IPS-18c (cell line): ENCODE measurements at regions not wholly inside any gene's neighbourhood (a gene's known extent, or its start where the extent isn't known, plus 50 kb on each side); places are given as distances from the start of the nearest gene placed in this dataset.

Experiments
- H3K4me3 ChIP-seq: 2 replicates; pipeline ENCODE4 v1.7.0; 2013; ENCODE audit warnings: low read depth, mild to moderate bottlenecking, low read length, moderate library complexity; ENCODE audit not compliant: insufficient read depth
- H3K9me3 ChIP-seq: one replicate; pipeline ENCODE4 v1.6.1; 2013; ENCODE audit warnings: mild to moderate bottlenecking, low read length, moderate library complexity; ENCODE audit not compliant: control insufficient read depth, insufficient read depth

DNA sequence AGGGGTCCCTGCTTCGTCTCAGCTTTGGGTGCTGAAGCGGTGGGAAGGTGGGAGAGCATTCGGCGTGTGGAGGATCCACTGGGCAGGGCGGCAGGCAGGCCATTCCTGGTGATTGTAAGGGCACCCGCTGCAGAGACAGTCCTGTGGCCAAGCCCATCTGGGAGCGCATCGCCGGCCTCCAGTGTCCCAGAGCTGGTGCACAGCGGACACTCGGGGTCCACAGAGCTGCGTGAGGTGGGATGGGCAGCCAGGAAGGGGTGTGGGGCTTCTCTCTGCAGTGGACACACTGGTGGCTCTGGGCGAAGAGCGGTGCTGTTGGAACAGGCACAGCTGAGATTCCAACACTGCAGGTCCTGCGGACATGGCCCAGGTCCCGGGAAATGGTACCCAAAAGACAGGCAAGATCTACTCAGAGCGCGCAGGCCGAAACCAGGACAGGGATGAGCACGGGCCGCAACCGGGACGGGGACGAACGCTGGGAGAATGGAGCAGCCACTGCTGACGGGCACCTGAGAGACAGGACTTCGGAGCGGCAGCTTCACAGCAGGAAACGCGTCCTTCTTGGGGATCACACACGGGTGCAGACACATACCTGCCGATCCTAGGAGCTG, 188.2 kb downstream of the ERMARD start:
- Histone ChIP-seq H3K9me3 (peaks cover 4% of the 10 kb centered on the region), H3K4me3 (no peak overlapping the region)

GRCh38 chr6:169938731-169939130, 187.3 kb downstream of the ERMARD start:
- peaks cover 4% of the 10 kb centered on the region for H3K9me3 ChIP-seq
- H3K4me3 ChIP-seq, result no peak overlapping the region

DNA sequence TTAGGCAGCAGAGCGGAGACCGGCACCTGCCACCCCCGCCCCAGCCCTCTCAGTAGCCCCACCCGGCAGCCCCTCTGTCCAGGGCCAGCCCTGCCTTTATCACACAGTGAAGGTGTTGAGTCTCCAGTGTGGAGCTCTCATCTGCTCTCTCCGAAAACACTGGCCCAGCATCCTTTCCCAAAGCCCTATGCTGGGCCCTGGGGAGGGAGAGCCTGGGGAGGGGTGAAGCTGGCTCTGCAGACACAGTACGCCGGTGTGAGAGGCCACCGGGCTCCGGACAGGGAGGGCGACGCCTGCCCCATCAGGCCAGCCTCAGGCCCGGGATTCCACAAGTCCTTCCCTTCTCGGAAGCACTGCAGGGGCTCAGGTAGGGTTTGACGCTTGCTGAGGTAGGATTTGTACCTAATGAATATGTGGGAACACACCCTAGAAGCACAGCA, 186.9 kb downstream of the ERMARD start:
- Histone ChIP-seq H3K9me3 (no peaks in the 10 kb centered on the region), H3K4me3 (no peak overlapping the region)

GRCh38 chr6:169937389-169938261, 186.2 kb downstream of the ERMARD start:
- Histone ChIP-seq H3K4me3 (no peak overlapping the region), H3K9me3 (no peaks in the 10 kb centered on the region)

DNA sequence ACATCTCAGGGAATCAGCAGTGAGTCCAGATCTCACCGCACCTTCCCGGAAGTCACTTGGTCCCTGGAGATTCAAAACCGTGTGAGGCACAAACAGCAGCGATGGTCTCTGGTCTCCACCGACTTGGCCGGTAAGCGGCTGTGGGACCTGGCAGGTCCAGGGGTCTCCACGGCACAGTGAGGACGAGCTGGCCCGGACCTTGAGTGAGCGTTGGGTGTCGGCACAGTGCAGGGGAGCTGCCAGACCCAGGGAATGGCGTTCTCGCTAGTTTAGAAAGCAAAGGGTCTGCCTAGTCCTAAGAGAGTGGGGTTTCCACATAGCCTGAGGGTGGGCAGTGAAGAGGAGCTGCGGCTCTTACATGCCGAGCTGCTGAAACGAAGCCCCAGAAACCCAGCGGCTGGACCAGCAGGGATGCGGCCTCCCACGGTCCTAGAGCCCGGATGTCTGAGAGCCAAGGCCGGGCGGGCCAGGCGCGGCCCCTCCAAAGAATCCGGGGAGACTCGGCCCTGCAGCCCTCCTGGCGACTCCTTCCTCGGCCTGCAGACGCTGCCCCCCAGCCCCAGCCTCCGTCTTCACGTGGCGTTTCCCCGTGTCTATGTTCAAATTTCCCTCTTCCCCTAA, 185.0 kb downstream of the ERMARD start:
- H3K9me3 ChIP-seq, result no peaks in the 10 kb centered on the region

GRCh38 chr6:169935861-169936260, 184.4 kb downstream of the ERMARD start:
- Histone ChIP-seq H3K9me3 (no peaks in the 10 kb centered on the region), H3K4me3 (no peak overlapping the region)

More for the DNA sequence above, 185.0 kb downstream of the ERMARD start:
- H3K4me3 ChIP-seq, result no peak overlapping the region

DNA sequence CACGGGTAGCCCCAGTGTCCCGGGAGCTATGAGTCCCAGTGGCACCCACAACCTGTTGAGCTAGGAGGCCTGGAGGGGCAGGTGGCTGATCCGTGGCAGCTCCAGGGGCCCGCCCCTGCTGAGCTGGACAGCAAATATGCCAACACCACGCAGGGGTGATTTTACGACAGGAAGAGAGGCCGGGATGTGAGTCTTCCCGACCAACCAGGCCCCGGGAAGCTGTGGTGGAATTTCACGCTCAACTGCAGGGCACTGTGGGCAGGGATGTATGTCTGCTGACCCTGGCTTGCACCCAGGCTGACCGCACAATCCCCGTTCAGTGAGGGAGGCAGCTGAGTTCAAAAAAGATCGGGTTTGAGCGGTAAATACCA, 183.9 kb downstream of the ERMARD start:
- Histone ChIP-seq H3K9me3 (no peaks in the 10 kb centered on the region), H3K4me3 (no peak overlapping the region)

- H3K9me3 ChIP-seq, result no peaks in the 10 kb centered on the region
Measured at GRCh38 chr6:169934699-169935347, 183.4 kb downstream of the ERMARD start.

DNA sequence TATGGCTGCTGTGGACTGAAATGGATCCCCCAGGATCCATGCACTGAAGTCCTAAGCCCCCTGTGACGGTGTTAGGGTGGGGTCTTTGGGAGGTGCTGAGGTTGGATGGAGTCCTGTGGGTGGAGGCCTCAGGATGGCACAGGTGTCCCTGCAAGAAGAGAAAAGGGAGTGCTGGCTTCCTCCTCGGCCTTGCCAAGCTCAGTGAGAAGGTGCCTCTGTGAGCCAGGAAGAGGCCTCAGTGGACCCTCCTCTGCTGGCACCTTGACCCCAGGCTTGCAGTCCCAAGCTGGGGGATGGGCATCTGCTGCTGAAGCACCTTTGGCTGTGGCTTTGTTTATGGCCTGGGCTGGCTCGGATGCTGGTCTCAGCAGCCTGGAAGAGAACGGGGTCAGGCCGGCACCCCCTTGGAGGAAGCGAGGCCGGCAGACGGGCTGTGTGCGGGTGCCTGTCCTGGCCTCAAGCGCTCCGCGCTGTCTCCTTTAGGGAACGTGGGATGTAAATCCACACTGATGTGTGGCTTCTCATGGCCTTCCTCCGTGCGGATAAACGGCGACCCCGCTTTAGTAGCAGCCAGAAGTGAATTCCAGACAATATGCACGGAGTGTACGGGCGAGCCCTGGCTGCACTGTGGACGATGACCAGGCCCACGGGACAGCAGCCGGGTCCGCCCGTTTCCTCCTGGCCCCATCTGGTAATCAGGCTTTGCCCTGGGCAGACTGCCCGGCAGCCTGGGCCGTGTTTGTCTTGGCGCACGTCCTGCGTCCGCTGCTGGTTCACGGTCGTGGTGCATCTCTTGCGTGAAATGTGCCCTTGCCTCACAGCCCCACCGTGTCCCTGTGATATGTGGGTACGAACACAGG, 182.6 kb downstream of the ERMARD start:
- H3K9me3 ChIP-seq, result no peaks in the 10 kb centered on the region
- H3K4me3 ChIP-seq, result no peak overlapping the region

More at GRCh38 chr6:169934699-169935347, 183.4 kb downstream of the ERMARD start:
- H3K4me3 ChIP-seq, result no peak overlapping the region

DNA sequence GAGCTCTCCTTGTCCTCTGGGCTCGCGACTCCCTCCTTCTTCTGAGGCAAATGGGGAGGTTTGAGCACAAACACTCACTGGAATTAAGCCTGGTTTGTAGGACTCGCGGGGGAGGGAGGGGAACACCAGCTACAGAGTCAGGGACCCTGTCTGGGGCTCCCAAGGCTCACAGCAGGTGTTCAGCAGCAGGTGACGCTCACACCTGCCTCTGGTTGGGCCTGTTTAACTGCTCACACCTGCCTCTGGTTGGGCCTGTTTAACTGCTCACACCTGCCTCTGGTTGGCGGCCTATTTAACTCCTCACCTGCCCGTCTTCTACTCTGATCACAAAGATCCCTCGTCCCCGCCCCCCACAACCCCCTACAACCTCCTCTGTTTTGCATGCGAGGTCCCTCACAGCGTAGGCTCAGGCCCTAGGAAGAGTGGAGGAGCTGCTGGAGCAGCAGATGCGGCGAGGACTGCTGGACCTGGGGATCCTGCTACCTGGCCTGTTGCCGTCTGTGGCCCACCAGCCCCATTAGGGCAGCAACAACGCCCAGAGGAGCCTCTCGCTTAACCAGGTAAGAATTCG, 181.9 kb downstream of the ERMARD start:
- H3K9me3 ChIP-seq, result no peaks in the 10 kb centered on the region
- H3K4me3 ChIP-seq, result no peak overlapping the region

GRCh38 chr6:169932491-169932890, 181.1 kb downstream of the ERMARD start:
- Histone ChIP-seq H3K4me3 (no peak overlapping the region), H3K9me3 (no peaks in the 10 kb centered on the region)

DNA sequence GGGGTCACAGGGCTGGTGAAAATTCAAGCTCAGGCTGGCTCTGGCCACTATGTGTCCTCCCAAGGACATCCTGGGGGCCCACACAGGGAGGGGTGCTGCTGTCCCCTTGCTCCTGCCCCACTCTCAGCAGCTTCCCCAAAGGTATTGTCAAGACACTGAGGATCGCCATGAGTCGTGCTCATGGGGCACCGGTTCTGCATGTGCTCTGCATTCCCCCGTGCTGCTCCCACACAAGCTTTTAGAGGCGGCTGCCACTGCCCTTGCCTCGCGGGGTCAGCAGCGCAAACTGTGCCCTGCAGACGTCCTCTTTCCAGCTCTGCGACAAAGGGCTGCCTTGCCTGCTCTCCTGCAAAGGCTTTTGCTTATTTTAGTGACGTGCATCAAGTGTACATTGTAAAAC, 179.8 kb downstream of the ERMARD start:
- Histone ChIP-seq H3K9me3 (no peaks in the 10 kb centered on the region), H3K4me3 (no peak overlapping the region)

- H3K9me3 ChIP-seq, result no peaks in the 10 kb centered on the region
- no peak overlapping the region for H3K4me3 ChIP-seq
Measured at GRCh38 chr6:169930799-169931198, 179.4 kb downstream of the ERMARD start.

DNA sequence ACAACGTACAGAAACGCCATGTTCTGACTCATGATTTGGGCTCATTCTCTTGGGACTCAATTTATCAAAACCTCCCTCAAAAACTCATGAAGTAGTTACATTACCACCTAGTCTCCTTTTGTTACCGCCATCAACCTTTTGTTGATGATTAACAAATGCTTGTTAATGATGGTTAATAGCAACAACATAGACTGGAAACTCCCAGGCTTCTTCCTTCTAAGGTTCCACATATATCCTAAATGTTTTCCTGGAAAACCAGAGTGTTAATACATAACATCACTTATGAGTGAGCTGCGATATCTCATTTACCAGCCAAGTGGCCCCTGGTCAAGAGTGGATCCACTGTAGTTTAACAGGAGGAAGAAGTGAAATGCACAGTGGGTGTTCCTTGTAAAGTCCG, 176.3 kb downstream of the ERMARD start:
- Histone ChIP-seq H3K4me3 (no peak overlapping the region), H3K9me3 (no peaks in the 10 kb centered on the region)

GRCh38 chr6:169926617-169927417, 175.4 kb downstream of the ERMARD start:
- Histone ChIP-seq H3K9me3 (no peaks in the 10 kb centered on the region), H3K4me3 (no peak overlapping the region)
